Suprapubic skin (tissue), 3 donors: ENCODE measurements at regions not wholly inside any gene's neighbourhood (a gene's known extent, or its start where the extent isn't known, plus 50 kb on each side); places are given as distances from the start of the nearest gene placed in this dataset.

ENCODE experiments used
- EP300 ChIP-seq: sonication (generic); formaldehyde crosslinking; IDR thresholded peaks from one replicate; pipeline ENCODE4 v1.6.1; 2017; ENCODE audit warnings: antibody characterized with exemption
- POLR2A ChIP-seq, 2 donors: fragments of 450-650 bp; IDR thresholded peaks; one replicate each; pipeline ENCODE4 v1.6.1; 2017; ENCODE audit warnings: antibody characterized with exemption in 2 of 2, mild to moderate bottlenecking in 2 of 2, moderate library complexity in 2 of 2
- TF ChIP-seq, protein P1 (sequence below), 2 donors: fragments of 200-600 bp in 1 of 2; fragments of 450-650 bp in 1 of 2; sonication (generic) in 1 of 2; IDR thresholded peaks; one replicate each; pipeline ENCODE4 v1.5.1; 2016 to 2019; ENCODE audit warnings: antibody characterized with exemption in 2 of 2, mild to moderate bottlenecking in 1 of 2, moderate library complexity in 1 of 2

GRCh38 chr4:81621490-81621889 is 149.8 kb upstream of the RASGEF1B start:
- TF ChIP-seq, protein P1, sequence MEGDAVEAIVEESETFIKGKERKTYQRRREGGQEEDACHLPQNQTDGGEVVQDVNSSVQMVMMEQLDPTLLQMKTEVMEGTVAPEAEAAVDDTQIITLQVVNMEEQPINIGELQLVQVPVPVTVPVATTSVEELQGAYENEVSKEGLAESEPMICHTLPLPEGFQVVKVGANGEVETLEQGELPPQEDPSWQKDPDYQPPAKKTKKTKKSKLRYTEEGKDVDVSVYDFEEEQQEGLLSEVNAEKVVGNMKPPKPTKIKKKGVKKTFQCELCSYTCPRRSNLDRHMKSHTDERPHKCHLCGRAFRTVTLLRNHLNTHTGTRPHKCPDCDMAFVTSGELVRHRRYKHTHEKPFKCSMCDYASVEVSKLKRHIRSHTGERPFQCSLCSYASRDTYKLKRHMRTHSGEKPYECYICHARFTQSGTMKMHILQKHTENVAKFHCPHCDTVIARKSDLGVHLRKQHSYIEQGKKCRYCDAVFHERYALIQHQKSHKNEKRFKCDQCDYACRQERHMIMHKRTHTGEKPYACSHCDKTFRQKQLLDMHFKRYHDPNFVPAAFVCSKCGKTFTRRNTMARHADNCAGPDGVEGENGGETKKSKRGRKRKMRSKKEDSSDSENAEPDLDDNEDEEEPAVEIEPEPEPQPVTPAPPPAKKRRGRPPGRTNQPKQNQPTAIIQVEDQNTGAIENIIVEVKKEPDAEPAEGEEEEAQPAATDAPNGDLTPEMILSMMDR (IDR thresholded peaks at IDR 0.05), result no peak
- TF ChIP-seq POLR2A (IDR thresholded peaks at IDR 0.05) (no peak), EP300 (no peak)
